HK-2 (cell line): ENCODE measurements at regions not wholly inside any gene's neighbourhood (a gene's known extent, or its start where the extent isn't known, plus 50 kb on each side); places are given as distances from the start of the nearest gene placed in this dataset.
"Not testable (repeated sequence)": the region's sequence is repeated elsewhere in the genome, so short reads cannot be mapped to it uniquely, and the experiment has no call there.

ENCODE experiments used
- DNase-seq: peaks from one replicate; pipeline ENCODE4 v3.0.0-alpha.2; 2018; ENCODE audit not compliant: unreplicated experiment

DNA sequence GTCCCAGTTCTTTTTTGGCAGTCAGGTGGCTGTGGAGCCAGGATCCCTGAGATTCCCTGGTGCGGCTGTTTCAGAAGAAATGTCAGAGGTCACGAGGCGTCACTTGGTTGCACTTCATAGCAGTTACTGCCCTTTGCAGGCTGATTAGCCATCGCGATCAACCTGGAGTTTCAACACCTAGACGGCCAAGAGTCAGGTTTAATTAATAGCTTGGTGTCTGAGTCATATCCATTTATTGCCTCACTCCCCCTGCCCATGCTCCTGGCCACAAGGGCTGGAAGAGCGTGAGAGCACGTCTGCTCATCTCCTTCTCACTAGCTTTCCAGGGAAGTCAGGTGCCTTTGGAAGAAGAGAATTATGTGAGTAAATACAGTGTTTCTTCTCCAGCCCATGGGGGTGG, 552.3 kb downstream of the TSN start:
- DNase-seq = peak; percentile 56

GRCh38 chr2:122315306-122315705, 559.9 kb downstream of the TSN start:
- no peak for DNase-seq

- DNase-seq = no peak
These were observed 564.2 kb downstream of the TSN start for GRCh38 chr2:122319539-122320132.

- no peak for DNase-seq
These were observed 567.4 kb downstream of the TSN start for GRCh38 chr2:122322815-122323214.

GRCh38 chr2:122323927-122324326, 568.5 kb downstream of the TSN start:
- no peak for DNase-seq

GRCh38 chr2:122326471-122326870, 571.0 kb downstream of the TSN start:
- DNase-seq = no peak

DNA sequence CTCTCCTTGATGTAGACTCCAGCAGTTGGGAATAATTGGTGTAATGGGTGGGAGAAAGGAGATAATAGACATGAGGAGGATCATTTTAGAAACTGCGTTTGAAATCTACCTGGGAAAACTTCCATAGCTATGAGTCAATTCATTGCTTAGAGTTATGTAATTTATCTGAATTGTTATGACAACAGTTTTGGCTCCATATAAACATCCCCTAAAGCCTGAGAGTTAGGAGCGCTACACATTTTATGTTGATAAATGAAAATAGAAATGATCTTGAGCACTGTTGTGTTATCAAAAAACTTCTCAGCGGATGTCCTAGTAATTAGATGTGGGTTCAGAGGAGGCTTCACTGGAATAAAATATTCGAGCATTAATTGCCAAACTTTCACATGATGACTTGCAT, 573.4 kb downstream of the TSN start:
- no peak for DNase-seq

- no peak for DNase-seq
These were observed 573.8 kb downstream of the TSN start for GRCh38 chr2:122329278-122329677.

- no peak for DNase-seq
These were observed 578.5 kb downstream of the TSN start for GRCh38 chr2:122333932-122334331.

- no peak for DNase-seq
These were observed 582.5 kb downstream of the TSN start for GRCh38 chr2:122338000-122338399.

DNA sequence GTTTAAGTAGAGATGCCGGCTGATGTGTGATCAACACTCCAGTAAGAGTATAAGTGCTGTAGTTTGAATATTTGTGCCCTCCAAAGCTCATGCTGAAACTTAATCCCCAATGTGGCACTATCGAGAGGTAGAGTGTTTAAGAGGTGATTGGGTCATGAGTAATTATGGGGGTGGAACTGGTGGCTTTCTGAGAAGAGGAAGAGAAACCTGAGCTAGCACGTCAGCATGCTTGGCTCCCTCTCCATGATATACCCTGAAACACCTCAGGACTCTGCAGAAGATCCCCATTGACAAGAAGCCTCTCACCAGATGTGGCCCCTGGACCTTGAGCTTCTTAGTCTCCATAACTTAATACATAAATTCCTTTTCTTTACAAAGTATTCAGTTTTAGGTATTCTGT, 584.8 kb downstream of the TSN start:
- DNase-seq = no peak

DNA sequence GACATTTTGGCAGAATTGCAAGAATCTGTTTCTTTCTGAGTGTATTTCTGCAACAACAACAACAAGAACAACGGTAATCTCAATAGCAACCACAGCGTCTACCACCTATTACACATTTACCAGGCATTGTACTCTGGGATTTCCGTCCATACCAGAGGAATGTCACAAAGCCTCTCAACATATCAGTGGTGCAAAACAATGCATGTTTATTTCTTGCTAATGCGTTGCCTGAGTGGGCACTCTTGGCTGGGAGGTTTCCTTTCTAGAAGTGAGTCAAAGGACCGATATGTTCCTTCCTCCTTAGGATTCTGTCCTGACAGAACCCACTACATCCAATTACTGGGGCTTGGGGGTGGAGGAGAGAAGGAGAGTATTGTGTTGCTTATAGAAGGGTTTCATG, 585.6 kb downstream of the TSN start:
- peak; percentile 61 for DNase-seq

DNA sequence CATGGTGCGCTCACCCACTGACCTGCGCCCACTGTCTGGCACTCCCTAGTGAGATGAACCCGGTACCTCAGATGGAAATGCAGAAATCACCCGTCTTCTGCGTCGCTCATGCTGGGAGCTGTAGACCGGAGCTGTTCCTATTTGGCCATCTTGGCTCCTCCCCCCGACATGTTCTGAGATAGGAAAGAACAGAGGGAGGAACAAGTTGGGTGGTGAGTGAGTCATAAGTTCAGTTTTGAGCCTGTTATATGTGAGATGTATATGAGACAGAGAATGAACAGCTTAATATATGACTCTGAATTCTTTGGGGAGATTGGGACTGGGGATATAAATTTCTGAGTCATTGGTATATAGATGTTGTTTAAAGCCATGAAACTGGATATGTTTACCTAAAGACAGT, 596.7 kb downstream of the TSN start:
- not testable (repeated sequence) for DNase-seq

DNA sequence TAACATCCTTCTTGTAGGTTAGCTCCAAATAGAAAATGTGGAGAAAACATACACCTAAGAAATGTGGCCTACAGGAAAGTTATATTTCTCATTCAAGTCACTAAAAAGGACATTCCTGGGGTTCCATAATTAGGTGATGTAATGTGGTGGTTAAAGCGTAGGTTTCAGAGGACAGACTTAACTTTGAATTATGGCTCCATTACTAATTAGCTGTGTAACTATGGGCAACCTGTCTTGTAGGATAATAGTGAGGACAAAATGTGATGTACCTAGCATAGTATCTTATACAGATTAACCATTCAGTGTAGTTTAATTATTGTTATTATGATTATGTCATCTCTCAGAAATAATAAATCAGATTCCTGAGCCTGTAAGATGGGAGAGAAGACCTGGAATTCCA, 602.5 kb downstream of the TSN start:
- no peak for DNase-seq

- no peak for DNase-seq
These were observed 603.3 kb downstream of the TSN start for GRCh38 chr2:122358729-122359128.

- no peak for DNase-seq
These were observed 608.4 kb downstream of the TSN start for GRCh38 chr2:122363885-122364284.

GRCh38 chr2:122366427-122366826, 611.0 kb downstream of the TSN start:
- no peak for DNase-seq

- DNase-seq = no peak
These were observed 611.7 kb downstream of the TSN start for GRCh38 chr2:122366969-122367645.

GRCh38 chr2:122367646-122368010, 612.2 kb downstream of the TSN start:
- no peak for DNase-seq

GRCh38 chr2:122368576-122369243, 613.3 kb downstream of the TSN start:
- DNase-seq = no peak

DNA sequence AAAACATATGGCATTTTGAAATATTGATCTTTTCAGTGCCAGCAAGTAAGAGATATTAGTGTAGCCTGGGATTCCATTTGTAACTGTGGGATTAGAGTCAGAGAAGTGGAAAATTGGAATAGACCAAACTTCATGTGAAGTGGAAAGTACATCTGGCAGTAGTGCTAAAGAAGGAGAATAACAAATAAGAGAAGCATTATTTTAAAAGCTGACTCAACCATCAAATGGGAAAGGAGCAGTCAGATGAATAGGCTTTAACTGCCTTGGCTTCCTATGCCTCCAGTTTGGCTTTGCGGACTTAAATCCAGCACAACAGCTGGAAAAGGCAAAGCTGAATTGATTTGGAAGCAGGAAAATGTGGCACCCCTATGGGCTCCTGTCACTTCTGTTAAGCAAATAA, 623.1 kb downstream of the TSN start:
- DNase-seq = no peak

GRCh38 chr2:122384768-122385333, 629.4 kb downstream of the TSN start:
- no peak for DNase-seq

DNA sequence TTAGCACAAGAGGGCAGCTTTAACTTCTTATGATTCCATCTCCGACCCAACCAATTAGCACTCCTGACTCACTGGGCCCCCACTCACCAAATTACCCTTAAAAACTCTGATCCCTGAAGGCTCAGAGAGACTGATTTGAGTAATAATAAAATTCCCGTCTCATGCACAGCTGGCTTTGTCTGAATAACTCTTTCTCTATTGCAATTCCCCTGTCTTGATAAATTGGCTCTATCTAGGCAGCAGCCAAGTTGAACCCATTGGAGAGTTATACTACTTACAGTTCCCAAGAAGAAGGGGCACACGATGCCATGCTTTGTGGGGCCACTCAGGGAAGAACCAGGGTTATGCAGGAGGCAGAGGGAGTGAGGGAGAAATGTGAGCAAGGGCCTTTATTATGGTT, 632.8 kb downstream of the TSN start:
- no peak for DNase-seq
